SK-N-SH (cell line): ENCODE measurements at regions not wholly inside any gene's neighbourhood (a gene's known extent, or its start where the extent isn't known, plus 50 kb on each side); places are given as distances from the start of the nearest gene placed in this dataset.

Experiments used
- CTCF ChIA-PET: fragments of 300-600, 350-600 bp; formaldehyde crosslinking; extraction: SDS; loops from one replicate; lab custom pipeline; 2021; lab: Yijun Ruan, JAX
- POLR2A ChIA-PET: fragments of 350-600 bp; sonication (Branson Sonifier 250); formaldehyde crosslinking; extraction: SDS; loops from one replicate; lab custom pipeline; 2020; ENCODE audit warnings: antibody characterized with exemption, inconsistent platforms; lab: Yijun Ruan, JAX
- DNase-seq: peaks from one replicate; pipeline ENCODE4 v3.0.0; 2012
- H2AFZ ChIP-seq: fragments of 200-600 bp; sonication (generic); 2 replicates; pipeline ENCODE4 v1.8.1; 2016; ENCODE audit warnings: antibody characterized with exemption, mild to moderate bottlenecking, low read depth
- H3F3A ChIP-seq: fragments of 200-600 bp; sonication (generic); replicated peaks from 2 replicates; pipeline ENCODE3; 2016; ENCODE audit warnings: antibody characterized with exemption, mild to moderate bottlenecking; ENCODE audit not compliant: insufficient read depth
- H3K27ac ChIP-seq, 2 experiments: fragments of 200-500 bp in 1 of 2; fragments of 200-600 bp in 1 of 2; sonication (Bioruptor generic) in 1 of 2; sonication (generic), shearing (Covaris generic) in 1 of 2; 2 replicates each; pipeline versions ENCODE4 v1.5.1 to v1.6.1; 2014 to 2016; ENCODE audit warnings: low read depth in 2 of 2, inconsistent platforms in 1 of 2, low read length in 1 of 2, mild to moderate bottlenecking in 1 of 2, mixed read lengths in 1 of 2
- H3K27me3 ChIP-seq: fragments of 200-600 bp; sonication (generic), shearing (Covaris generic); 2 replicates; pipeline ENCODE4 v1.6.1; 2016; ENCODE audit warnings: mixed run types; ENCODE audit not compliant: insufficient read depth
- H3K36me3 ChIP-seq, 2 experiments: fragments of 200-500 bp in 1 of 2; fragments of 200-600 bp in 1 of 2; sonication (Bioruptor generic) in 1 of 2; sonication (generic) in 1 of 2; replicated peaks in 1 of 2; 2 replicates each; pipeline versions ENCODE3 to v1.5.1; 2014 to 2016; ENCODE audit warnings: low read length in 1 of 2, mild to moderate bottlenecking in 1 of 2; ENCODE audit not compliant: insufficient read depth in 2 of 2, control insufficient read depth in 1 of 2
- H3K4me1 ChIP-seq, 2 experiments: fragments of 200-500 bp in 1 of 2; fragments of 200-600 bp in 1 of 2; sonication (Bioruptor generic) in 1 of 2; sonication (generic), shearing (Covaris generic) in 1 of 2; 2 replicates each; pipeline versions ENCODE4 v1.5.1 to v1.6.1; 2014 to 2016; ENCODE audit warnings: low read depth in 1 of 2, low read length in 1 of 2, mixed run types in 1 of 2; ENCODE audit not compliant: insufficient read depth in 2 of 2, control insufficient read depth in 1 of 2
- H3K4me2 ChIP-seq: fragments of 200-600 bp; sonication (generic), shearing (Covaris generic); 2 replicates; pipeline ENCODE4 v1.6.1; 2017; ENCODE audit warnings: mixed run types
- H3K4me3 ChIP-seq, 2 experiments: fragments of 200-500 bp in 1 of 2; fragments of 200-600 bp in 1 of 2; sonication (Bioruptor generic) in 1 of 2; sonication (generic), shearing (Covaris generic) in 1 of 2; 2 replicates each; pipeline versions ENCODE4 v1.5.1 to v1.8.1; 2014 to 2016; ENCODE audit warnings: low read depth in 2 of 2, inconsistent platforms in 1 of 2, low read length in 1 of 2, mild to moderate bottlenecking in 1 of 2, mixed read lengths in 1 of 2, moderate library complexity in 1 of 2
- H3K79me2 ChIP-seq: fragments of 200-600 bp; sonication (generic); 2 replicates; pipeline ENCODE4 v1.8.1; 2017; ENCODE audit warnings: mild to moderate bottlenecking; ENCODE audit not compliant: insufficient read depth
- H3K9ac ChIP-seq: fragments of 200-600 bp; sonication (generic); 2 replicates; pipeline ENCODE4 v1.6.1; 2017; ENCODE audit warnings: mixed run types
- H3K9me2 ChIP-seq: fragments of 200-600 bp; sonication (generic); 2 replicates; pipeline ENCODE4 v1.6.1; 2017; ENCODE audit warnings: mixed run types
- H3K9me3 ChIP-seq: fragments of 200-600 bp; sonication (generic); 2 replicates; pipeline ENCODE4 v1.6.1; 2017; ENCODE audit warnings: mixed run types, mild to moderate bottlenecking, moderate library complexity
- H4K20me1 ChIP-seq: fragments of 200-600 bp; sonication (generic); 2 replicates; pipeline ENCODE4 v1.6.1; 2017; ENCODE audit warnings: mild to moderate bottlenecking, mixed run types; ENCODE audit not compliant: insufficient read depth
- ELF1 ChIP-seq: IDR thresholded peaks from 2 replicates; pipeline ENCODE4 v1.4.0; 2012
- EZH2phosphoT487 ChIP-seq: fragments of 200-600 bp; sonication (generic); IDR thresholded peaks from 2 replicates; pipeline ENCODE4 v1.6.1; 2017; ENCODE audit warnings: low read depth, mixed run types, mild to moderate bottlenecking, antibody characterized with exemption, moderate library complexity, borderline replicate concordance
- FOSL2 ChIP-seq: IDR thresholded peaks from 2 replicates; pipeline ENCODE4 v1.4.0; 2012; ENCODE audit warnings: low read depth, mild to moderate bottlenecking, moderate library complexity, borderline replicate concordance
- FOXJ3 ChIP-seq: sonication (generic); formaldehyde crosslinking; IDR thresholded peaks from 2 replicates; pipeline ENCODE4 v1.5.1; 2020; ENCODE audit warnings: mild to moderate bottlenecking, missing genetic modification reagents
- GATA2 ChIP-seq: sonication (generic); formaldehyde crosslinking; IDR thresholded peaks from 2 replicates; pipeline ENCODE4 v1.5.0; 2020; ENCODE audit warnings: mild to moderate bottlenecking, missing genetic modification reagents
- MAX ChIP-seq: IDR thresholded peaks from 2 replicates; pipeline ENCODE4 v1.4.0; 2012; ENCODE audit warnings: low read depth
- MXI1 ChIP-seq: IDR thresholded peaks from 2 replicates; pipeline ENCODE4 v1.6.1; 2012; ENCODE audit warnings: mild to moderate bottlenecking, low read depth, low read length, improper control_type of control experiment
- RCOR1 ChIP-seq: fragments of 150-350 bp; IDR thresholded peaks from 2 replicates; pipeline ENCODE4 v1.6.1; 2017; ENCODE audit warnings: antibody characterized with exemption, low read length
- REST ChIP-seq: IDR thresholded peaks from 2 replicates; pipeline ENCODE4 v1.6.1; 2012; ENCODE audit warnings: mild to moderate bottlenecking, low read depth, low read length, moderate library complexity
- RXRA ChIP-seq: IDR thresholded peaks from 2 replicates; pipeline ENCODE4 v1.4.0; 2012; ENCODE audit warnings: low read depth, mild to moderate bottlenecking, borderline replicate concordance
- TAF1 ChIP-seq: IDR thresholded peaks from 2 replicates; pipeline ENCODE4 v1.6.1; 2012; ENCODE audit warnings: low read depth, mild to moderate bottlenecking, low read length, moderate library complexity, borderline replicate concordance
- USF1 ChIP-seq: IDR thresholded peaks from 2 replicates; pipeline ENCODE4 v1.4.0; 2012; ENCODE audit warnings: low read depth, borderline replicate concordance
- WGBS: methylation state at CpG from one replicate; pipeline ENCODE4 v1.1.6; 2017; ENCODE audit warnings: low lambda C conversion rate; 5-methylcytosine and 5-hydroxymethylcytosine counted together
- TF ChIP-seq, protein P1 (sequence below): IDR thresholded peaks from 2 replicates; pipeline ENCODE4 v1.4.0; 2012; ENCODE audit warnings: low read depth, borderline replicate concordance

DNA sequence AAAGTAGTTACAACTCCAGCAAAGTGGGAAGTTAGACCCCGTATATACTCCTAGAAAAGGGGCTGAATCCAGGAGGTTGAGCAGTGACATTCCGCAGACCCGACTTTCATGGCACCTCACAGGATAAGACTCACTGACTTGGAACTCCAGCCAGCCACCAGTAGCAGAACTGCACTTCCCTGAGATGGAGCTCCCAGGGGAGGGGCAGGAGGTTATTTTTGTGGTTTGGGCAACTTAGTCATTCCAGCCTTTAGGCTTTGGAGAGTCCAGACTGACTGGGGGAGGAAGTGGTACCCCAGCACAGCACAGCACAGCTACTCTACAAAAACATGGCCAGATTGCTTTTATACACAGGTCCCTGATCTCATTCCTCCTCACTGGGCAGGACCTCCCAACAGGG lies 319.1 kb downstream of the PCDH19 start:
- H4K20me1 ChIP-seq, result no peaks in the 10 kb centered on the region
- H3K9ac ChIP-seq, result no peak overlapping the region
- no peak overlapping the region for H3K4me2 ChIP-seq
- H2AFZ ChIP-seq, result no peak overlapping the region
- H3K9me3 ChIP-seq, result no peaks in the 10 kb centered on the region
- no peaks in the 10 kb centered on the region for H3K79me2 ChIP-seq
- H3F3A ChIP-seq, result no peaks in the 10 kb centered on the region
- POLR2A ChIA-PET, result no interaction called here
- TF ChIP-seq, protein P1, sequence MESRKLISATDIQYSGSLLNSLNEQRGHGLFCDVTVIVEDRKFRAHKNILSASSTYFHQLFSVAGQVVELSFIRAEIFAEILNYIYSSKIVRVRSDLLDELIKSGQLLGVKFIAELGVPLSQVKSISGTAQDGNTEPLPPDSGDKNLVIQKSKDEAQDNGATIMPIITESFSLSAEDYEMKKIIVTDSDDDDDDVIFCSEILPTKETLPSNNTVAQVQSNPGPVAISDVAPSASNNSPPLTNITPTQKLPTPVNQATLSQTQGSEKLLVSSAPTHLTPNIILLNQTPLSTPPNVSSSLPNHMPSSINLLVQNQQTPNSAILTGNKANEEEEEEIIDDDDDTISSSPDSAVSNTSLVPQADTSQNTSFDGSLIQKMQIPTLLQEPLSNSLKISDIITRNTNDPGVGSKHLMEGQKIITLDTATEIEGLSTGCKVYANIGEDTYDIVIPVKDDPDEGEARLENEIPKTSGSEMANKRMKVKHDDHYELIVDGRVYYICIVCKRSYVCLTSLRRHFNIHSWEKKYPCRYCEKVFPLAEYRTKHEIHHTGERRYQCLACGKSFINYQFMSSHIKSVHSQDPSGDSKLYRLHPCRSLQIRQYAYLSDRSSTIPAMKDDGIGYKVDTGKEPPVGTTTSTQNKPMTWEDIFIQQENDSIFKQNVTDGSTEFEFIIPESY, result no peak
- TF ChIP-seq USF1 (no peak), RXRA (no peak), TAF1 (no peak), MAX (no peak), REST (no peak), GATA2 (CRISPR knock-in tag) (no peak), FOSL2 (no peak), FOXJ3 (no peak), MXI1 (no peak), RCOR1 (no peak), EZH2phosphoT487 (no peak), ELF1 (no peak)
- TF ChIP-seq, all 33 proteins: peak for 0
- Histone ChIP-seq H3K27ac (no peak overlapping the region), H3K4me1 (no peaks in the 10 kb centered on the region), H3K27me3 (no peaks in the 10 kb centered on the region), H3K4me3 (no peak overlapping the region), H3K36me3 (no peaks in the 10 kb centered on the region), H3K9me2 (no peaks in the 10 kb centered on the region)
- CTCF ChIA-PET, result no interaction called here
- 10% methylated on average over 3 of the region's 3 CpGs for whole genome bisulfite sequencing
- DNase-seq, result no peak
